BJ (cell line): ENCODE measurements at regions not wholly inside any gene's neighbourhood (a gene's known extent, or its start where the extent isn't known, plus 50 kb on each side); places are given as distances from the start of the nearest gene placed in this dataset.

Experiments
- CTCF ChIA-PET: fragments of 350-600 bp; formaldehyde crosslinking; extraction: SDS; loops from one replicate; lab custom pipeline; 2021; ENCODE audit warnings: antibody characterized with exemption, inconsistent platforms; lab: Yijun Ruan, JAX
- POLR2A ChIA-PET: fragments of 300-600 bp; sonication (Branson Sonifier 250); formaldehyde crosslinking; extraction: SDS; loops from one replicate; lab custom pipeline; 2021; ENCODE audit warnings: antibody characterized with exemption; lab: Charles Lee
- DNase-seq: peaks from one replicate; pipeline ENCODE4 v3.0.0-alpha.2; 2011; ENCODE audit warnings: low read depth
- H3K27me3 ChIP-seq: 2 replicates; pipeline ENCODE4 v1.6.0; 2011; ENCODE audit warnings: low read length; ENCODE audit not compliant: control insufficient read depth, insufficient read depth
- H3K36me3 ChIP-seq: 2 replicates; pipeline ENCODE4 v1.5.1; 2011; ENCODE audit warnings: low read length; ENCODE audit not compliant: control insufficient read depth, insufficient read depth
- H3K4me3 ChIP-seq: 2 replicates; pipeline ENCODE4 v1.5.1; 2011; ENCODE audit warnings: low read depth, mild to moderate bottlenecking, control low read depth, low read length
- TF ChIP-seq, protein P1 (sequence below): IDR thresholded peaks from 2 replicates; pipeline ENCODE4 v1.5.1; 2011; ENCODE audit warnings: low read depth, mild to moderate bottlenecking, control low read depth, inconsistent platforms, low read length, moderate library complexity; ENCODE audit not compliant: insufficient read depth

DNA sequence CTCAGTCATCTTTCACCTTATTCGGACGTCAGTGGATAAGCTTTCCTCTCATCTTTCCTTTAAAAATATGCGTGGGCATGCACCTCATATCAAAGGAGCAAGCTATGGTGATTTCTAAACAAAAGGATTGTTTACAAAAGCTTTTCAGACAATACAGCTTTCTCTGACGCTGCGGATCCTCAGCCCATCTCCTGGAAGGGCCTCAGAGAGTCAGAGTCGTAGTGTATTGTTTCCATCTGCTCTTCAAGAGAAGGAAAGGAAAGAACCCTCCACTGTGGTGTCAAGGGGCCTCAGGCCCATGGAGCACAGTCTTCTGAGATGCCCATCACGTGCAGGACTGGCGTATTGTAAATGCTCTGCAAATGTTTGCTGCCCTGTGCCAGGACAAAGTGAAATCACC lies 163.4 kb upstream of the MAP1B start:
- Histone ChIP-seq H3K36me3 (no peaks in the 10 kb centered on the region), H3K27me3 (peaks cover 10% of the 10 kb centered on the region), H3K4me3 (no peak overlapping the region)
- TF ChIP-seq, protein P1, sequence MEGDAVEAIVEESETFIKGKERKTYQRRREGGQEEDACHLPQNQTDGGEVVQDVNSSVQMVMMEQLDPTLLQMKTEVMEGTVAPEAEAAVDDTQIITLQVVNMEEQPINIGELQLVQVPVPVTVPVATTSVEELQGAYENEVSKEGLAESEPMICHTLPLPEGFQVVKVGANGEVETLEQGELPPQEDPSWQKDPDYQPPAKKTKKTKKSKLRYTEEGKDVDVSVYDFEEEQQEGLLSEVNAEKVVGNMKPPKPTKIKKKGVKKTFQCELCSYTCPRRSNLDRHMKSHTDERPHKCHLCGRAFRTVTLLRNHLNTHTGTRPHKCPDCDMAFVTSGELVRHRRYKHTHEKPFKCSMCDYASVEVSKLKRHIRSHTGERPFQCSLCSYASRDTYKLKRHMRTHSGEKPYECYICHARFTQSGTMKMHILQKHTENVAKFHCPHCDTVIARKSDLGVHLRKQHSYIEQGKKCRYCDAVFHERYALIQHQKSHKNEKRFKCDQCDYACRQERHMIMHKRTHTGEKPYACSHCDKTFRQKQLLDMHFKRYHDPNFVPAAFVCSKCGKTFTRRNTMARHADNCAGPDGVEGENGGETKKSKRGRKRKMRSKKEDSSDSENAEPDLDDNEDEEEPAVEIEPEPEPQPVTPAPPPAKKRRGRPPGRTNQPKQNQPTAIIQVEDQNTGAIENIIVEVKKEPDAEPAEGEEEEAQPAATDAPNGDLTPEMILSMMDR = no peak
- POLR2A ChIA-PET = no interaction called here
- no peak for DNase-seq
- CTCF ChIA-PET = no interaction called here

DNA sequence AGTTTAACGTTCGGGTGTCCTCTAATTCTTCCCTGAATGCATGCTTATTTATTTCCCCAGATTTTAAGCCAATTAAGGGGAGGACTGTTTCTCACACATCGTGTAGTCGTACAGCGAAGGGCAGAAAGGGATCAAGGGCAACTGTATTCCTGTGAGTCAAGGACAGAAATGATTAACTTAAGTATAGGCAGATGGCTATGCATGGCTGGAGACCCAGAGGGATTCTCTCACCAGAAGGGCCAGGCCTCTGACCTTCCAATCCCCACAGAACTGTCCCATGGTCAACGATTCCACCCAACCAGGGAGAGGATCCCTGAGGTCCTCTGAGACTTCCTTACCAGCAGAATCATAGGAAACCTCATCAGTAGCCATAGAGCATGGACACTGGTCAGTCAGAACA lies 161.8 kb upstream of the MAP1B start:
- no peak overlapping the region for H3K4me3 ChIP-seq
- ChIA-PET POLR2A (no interaction called here), CTCF (no interaction called here)
- H3K27me3 ChIP-seq = peaks cover 6% of the 10 kb centered on the region
- TF ChIP-seq, protein P1 = no peak
- H3K36me3 ChIP-seq = no peaks in the 10 kb centered on the region
- DNase-seq = no peak

DNA sequence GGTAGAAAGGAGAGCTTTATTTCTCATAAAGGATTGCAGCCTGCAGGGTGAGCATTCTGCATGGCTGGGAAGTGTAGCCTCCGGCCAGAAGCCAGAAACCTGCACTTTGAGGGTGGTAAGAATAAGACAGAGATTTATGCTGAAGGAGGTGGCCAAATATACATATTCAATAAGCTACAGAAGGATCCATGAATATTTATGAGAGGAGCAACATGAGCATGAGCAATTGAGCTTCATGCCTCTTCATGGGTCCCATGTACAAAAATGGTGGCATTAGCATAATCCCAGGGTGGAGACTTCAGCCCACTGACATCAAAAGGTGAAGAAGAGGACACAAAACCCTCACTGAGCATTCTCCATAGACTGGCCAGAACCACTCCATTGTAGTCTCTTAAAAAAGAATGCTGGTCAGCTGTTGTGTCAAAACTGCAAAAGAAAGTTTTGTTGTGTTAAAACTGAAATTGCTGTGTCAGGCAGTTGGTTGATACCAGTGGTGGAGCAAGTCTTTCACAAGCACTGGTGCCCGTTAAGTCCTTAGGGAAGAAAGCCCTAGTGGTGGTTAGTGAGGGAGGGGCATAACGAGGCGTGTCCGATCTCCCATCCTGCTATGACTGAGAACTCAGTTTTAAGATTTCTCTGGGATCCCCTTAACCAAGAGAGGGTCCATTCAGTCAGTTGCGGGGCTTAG lies 160.8 kb upstream of the MAP1B start:
- ChIA-PET POLR2A (no interaction called here), CTCF (no interaction called here)
- TF ChIP-seq, protein P1 = no peak
- no peaks in the 10 kb centered on the region for H3K36me3 ChIP-seq
- DNase-seq = no peak
- no peak overlapping the region for H3K4me3 ChIP-seq
- H3K27me3 ChIP-seq = peaks cover 6% of the 10 kb centered on the region

DNA sequence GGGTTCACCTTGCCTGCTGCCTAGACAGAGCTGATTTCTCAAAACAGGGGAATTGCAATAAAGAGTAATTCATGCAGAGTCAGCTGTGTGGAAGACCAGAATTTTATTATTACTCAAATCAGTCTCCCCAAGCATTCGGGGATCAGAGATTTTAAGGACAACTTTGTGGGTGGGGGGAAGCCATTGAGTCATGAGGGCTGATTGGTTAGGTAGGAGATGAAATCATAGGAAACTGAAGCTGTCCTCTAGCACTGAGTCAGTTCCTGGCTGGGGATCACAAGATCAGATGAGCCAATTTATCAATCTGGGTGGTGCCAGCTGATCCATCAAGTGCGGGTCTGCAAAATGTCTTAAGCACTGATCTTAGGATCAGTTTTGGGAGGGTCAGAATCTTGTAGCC lies 159.1 kb upstream of the MAP1B start:
- Histone ChIP-seq H3K4me3 (no peak overlapping the region), H3K27me3 (peaks cover 5% of the 10 kb centered on the region)
- CTCF ChIA-PET = no interaction called here

DNA sequence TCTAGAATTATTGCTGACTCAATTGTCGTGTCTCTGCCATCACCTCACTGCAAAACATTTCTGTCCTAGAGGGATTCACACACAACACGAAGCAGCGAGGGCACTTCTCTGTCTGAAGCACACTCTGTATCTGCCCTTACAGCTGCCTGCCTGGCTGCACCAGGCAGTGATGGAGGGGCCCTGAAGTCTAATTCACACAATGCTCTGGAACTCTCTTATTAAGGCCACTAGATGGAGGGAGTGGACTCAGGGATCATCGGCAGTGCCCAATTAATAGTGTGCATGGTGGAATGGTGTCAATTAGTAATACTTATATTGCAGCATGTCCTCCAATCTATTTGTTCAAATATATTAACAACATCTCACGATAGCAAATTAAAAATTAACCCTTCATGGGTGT lies 157.5 kb upstream of the MAP1B start:
- CTCF ChIA-PET = no interaction called here
- Histone ChIP-seq H3K36me3 (no peaks in the 10 kb centered on the region), H3K27me3 (peaks cover 5% of the 10 kb centered on the region), H3K4me3 (no peak overlapping the region)
- POLR2A ChIA-PET = no interaction called here
- TF ChIP-seq, protein P1 = no peak
- DNase-seq = no peak

More for the DNA sequence above, 159.1 kb upstream of the MAP1B start:
- no peak for DNase-seq
- POLR2A ChIA-PET = no interaction called here
- no peaks in the 10 kb centered on the region for H3K36me3 ChIP-seq
- TF ChIP-seq, protein P1 = no peak
